GM18519 (cell line): ENCODE measurements at regions not wholly inside any gene's neighbourhood (a gene's known extent, or its start where the extent isn't known, plus 50 kb on each side); places are given as distances from the start of the nearest gene placed in this dataset.
"Not testable (repeated sequence)": the region's sequence is repeated elsewhere in the genome, so short reads cannot be mapped to it uniquely, and the experiment has no call there.

Experiments used
- ATAC-seq: cut with Tn5 transposase; IDR thresholded peaks from one replicate; pipeline ENCODE4 v1.9.1; 2021; ENCODE audit warnings: mild to moderate bottlenecking, moderate library complexity; ENCODE audit not compliant: unreplicated experiment, low FRiP score

- no peak for ATAC-seq
Observed at GRCh38 chr7:92925876-92926696, 89.7 kb upstream of the CDK6 start.

- no peak for ATAC-seq
Observed at GRCh38 chr7:92924800-92925199, 88.4 kb upstream of the CDK6 start.

- no peak for ATAC-seq
Observed at GRCh38 chr7:92917230-92917629, 80.9 kb upstream of the CDK6 start.

DNA sequence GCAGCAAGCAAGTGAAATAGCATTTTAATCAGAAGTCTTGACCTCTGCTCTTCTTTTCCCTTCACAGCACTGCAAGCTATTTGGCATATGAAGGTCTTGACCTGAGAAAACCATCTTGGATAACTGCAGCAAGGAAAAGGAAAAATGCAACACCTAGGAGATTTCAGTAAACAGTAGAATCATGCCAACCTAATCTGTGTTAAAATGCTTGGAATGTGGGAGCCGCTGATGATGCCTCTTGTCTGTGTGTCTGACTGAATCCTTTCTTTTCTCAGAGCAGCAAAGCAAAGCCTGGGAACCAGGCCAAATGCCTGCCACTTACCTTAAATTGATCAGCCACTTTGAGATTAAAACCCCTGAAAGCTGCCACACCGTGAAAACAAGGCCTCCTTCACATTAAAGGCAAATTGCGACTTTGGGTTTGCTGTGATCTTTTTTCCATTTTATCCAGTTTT is 80.4 kb upstream of the CDK6 start:
- no peak for ATAC-seq

- ATAC-seq = no peak
Observed at GRCh38 chr7:92915348-92915747, 79.0 kb upstream of the CDK6 start.

DNA sequence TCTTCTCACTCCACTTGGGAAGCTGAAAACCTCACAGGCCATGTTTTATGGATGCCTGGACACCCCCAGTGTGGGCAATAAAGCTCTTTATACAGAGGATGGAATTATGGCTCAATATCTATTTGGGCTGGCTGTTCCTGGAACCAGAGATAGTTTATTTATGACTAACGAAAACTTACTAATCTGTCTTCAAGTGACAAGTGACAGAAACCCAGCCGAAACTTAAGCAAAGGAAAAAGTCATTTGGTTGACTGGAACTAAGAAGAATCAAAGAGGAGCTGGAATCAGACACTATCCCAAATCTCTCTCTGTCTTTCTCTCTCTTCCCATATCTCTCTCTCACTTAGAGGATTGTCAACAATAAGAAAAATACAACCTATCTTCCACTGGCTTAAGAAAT is 78.3 kb upstream of the CDK6 start:
- no peak for ATAC-seq

- no peak for ATAC-seq
Observed at GRCh38 chr7:92913849-92914248, 77.5 kb upstream of the CDK6 start.

- ATAC-seq = no peak
Observed at GRCh38 chr7:92910976-92911375, 74.6 kb upstream of the CDK6 start.

DNA sequence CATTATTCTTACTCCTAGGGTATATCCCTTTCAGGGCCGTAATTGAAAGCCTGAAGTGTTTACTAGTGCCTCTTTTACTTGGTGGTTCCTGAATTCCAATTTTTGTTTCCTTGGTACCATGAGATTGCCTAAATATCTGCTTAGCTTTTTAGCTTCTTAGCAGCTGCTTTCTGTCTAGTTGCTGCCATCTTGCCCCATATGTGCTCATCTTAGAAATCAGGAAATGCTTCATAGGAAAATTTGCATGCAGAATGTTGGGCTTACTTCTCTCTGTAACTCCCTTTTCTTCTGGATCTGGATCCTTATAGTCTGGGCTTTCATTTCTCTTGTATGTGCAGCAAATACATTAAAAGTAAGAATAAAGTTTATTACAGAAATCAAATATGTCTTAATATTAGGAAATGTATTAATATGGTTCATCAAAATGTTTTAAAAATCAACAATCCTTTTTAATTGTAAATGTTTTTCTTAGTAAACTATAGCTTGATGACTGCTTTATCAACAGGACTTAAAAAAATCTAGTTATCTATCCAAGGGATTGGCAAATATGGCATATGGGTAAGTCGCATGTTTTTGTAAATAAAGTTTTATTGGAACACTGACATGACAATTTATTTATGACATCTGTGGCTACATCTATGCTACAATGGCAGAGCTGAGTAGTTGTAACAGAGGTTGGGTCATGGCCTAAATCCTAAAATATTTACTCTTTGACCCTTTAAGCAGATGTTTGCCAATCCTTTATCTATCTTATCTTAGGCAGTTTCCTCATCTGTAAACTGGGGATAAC is 73.5 kb upstream of the CDK6 start:
- ATAC-seq = no peak

DNA sequence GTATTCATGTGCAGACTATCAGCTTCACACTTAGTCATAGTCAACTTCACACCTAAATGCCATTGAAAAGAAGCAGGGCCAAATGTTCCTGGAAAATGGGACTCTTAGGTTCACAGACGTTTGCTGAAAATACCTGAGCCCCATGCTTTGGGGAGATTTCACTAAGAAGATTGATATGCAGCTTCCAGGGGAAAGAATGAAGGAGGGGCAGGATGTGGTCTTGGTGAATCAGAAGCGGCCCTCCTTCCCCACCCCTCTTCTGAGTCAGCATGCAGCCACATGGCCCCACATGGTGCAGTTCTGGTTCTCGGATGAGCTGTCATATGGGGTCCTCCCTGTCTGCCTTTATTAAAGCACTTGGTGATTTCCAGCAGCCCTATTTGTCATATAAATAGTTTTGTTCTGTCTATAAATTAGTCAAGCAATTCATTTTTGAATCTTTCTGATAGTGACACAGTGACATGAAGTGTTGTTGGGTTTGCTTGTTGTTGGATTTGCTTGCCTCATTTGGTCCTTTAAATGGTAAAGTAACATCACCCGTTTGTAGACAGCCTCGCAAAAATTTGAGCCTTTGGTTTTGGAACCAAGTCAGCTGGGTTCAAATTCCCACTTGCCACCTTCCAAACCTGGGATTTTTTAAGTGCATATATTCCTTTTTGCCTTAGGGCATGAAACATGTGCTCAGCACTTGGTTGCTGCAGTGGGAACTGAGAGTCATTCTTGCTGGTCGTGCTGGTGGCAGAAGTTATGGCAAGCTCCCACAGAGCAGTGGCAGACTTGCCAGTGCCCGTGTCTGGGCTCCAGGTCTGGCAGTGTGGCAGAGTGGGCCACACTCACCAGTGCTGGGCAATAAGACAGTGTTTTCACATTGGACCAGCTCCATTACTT is 68.1 kb upstream of the CDK6 start:
- peak; percentile 93 for ATAC-seq

GRCh38 chr7:92898798-92899197 is 62.4 kb upstream of the CDK6 start:
- ATAC-seq = no peak

DNA sequence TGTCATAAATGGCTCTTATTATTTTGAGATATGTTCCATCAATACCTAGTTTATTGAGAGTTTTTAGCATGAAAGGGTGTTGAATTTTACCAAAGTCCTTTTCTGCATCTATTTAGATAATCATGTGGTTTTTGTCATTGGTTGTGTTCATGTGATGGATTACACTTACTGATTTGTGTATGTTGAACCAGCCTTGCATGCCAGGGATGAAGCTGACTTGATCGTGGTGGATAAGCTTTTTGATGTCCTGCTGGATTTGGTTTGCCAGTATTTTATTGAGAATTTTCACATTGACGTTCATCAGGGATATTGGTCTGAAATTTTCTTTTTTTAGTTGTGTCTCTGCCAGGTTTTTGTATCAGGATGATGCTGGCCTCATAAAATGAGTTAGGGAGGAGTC is 58.5 kb upstream of the CDK6 start:
- not testable (repeated sequence) for ATAC-seq

- ATAC-seq = no peak
Observed at GRCh38 chr7:92889081-92889480, 52.7 kb upstream of the CDK6 start.
